ENCODE measurements at regions not wholly inside any gene's neighbourhood (a gene's known extent, or its start where the extent isn't known, plus 50 kb on each side); places are given as distances from the start of the nearest gene placed in this dataset.

DNA sequence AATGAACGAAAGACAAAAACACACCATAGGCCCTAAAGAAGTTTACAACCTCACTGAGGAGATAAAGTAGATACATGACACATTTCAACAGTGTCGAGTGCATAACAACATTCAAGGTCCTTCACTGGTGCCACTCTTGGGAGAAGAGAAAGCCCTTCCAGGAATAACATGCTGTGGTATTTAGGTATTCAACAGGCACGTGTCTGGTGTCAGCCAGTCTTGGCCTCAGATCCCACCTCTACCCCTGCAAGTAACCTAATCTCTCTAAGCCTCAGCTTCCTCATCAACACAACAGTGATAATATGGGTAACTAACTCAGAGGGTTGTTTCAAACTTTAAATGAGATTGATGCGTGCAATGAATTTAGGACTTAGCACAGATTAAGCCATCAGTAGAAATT, 235.0 kb upstream of the ZC3H12C start:
- no peak for DNase-seq (ENCODE audit: low read depth)

DNA sequence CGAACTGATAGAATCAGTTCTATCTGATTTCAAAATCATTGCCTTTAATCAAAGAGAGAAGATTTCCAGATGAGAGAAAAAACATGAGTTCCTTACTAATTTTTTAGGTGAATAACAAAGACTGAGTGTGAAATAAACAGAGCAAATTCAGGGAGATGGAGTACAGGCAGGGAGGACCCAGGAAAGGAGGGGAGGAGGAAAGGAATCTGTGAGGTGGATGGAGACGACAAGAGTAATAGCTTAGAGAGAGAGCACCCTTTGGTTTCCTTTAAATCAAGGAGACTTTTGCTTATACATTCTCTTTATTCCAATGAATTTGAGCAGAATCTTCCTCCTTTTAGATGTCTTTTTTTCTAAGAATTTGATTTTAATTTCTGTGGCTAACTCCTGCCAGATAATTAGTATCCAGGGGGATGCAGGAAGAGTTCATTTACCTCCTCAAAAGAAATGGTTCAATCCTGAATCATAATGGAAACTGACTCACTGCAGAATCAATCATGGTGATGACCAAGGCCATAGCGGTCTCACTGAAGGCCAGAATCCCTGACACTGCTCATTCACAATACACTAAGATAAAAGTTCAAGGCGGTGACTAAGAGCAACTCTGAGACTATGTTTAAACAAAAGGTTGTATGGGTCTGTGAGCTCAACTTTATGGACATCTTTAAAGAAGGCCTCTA, 234.0 kb upstream of the ZC3H12C start:
- peak; percentile 53 for DNase-seq (ENCODE audit: low read depth)

DNA sequence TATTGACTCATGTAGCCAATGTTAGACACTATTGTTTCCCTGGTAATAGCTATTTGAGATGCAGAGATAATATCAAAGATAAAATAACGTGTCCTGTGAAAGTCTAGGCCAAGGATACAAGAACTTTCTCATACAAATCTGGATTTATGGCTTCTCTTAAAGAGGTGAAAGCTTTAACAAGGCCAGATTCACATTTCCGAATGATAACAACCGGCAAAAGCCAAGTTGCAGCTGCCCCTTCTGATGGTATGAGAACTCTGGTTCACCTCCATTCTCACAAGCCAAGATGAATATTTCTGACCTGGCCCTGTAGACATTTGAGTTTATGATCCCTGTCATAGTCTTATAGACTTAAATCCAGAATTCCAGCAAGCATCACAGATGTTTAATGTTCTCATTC, 230.4 kb upstream of the ZC3H12C start:
- DNase-seq (ENCODE audit: low read depth): no peak

DNA sequence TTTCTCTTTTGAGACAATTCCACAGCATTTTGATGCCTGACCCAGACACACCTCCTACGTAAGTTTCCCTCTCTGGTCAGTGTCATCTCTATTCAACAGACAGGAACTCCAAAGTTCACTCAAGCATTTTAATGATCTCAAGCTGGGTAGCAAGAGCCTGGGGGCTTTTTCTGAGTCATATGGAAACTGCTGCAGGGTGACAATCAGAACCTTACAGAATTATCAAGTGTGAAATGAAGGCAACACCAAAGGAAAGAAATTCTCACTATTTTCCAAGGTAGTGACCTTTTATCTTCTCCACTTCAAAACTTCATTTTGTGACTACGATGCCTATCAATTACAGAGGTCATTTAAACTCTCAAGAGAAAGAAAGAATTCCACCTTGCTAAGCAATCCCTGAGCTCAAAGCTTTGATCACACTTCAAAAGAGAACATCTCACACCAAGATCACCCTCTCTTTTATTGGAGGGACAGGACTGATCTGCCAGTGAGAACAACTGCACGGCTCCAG, 229.0 kb upstream of the ZC3H12C start:
- DNase-seq (ENCODE audit: low read depth): no peak

DNA sequence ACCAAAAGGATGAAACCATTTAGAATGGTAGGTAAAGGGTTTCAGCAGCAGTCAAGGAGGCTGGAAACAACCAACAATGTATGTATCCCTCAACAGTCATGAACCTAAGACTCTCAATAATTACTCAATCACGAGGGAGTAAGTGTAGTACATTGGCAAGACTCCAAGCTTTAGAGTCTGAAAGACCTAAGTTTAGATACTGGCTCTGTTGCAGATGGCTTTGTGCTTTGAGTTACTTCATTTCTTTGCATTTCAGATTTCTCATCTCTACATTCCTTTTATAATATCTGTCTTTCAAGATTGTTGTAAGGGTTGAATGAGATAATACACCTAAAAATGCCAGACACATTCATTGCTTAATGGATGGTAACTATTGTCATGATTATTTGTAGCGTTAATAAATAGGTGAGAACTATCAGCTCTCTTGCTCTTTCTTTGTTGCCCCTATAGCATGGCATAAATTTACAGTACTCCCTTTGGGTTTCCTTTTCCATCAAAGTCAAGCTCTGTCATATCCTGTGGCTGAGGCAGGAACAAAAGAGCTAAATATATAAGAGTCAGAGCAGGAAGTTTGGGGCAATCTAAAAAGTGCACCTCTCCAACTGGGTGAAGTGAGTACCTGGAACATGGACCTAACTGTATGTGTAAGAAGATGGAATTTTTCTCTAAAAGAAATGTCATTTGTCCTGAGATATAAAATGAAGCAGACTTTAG, 228.2 kb upstream of the ZC3H12C start:
- peak; percentile 5 for DNase-seq (ENCODE audit: low read depth)

DNA sequence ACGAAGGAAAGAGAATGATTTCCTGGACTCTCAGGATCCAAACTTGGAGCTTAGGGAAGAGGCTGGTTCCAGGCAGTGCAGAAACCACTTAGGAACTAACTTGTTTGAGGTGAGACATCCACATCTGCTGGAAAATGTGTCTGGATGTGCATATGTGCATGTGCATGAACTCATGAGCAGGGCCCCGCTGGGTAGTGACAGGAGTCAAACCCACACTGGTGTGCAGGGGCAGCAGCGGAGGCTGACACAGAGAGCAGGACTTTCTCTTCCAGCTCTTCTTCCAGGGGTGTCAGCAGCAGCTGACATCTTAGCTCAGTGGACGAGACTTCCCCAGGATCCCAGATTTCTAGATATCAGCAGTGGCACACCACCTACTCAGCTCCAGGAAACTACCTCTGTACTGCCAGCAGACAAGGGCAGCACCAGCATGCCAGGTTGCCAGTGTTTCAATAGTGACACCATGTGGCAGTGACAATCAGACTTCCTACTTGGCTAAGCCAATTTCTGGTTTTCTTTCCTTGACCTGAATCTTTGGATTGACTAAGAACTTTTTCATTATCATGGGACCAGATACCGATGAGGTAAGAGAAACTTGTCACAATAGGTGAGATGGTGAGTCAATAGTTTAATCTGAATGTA, 227.5 kb upstream of the ZC3H12C start:
- peak; percentile 12 for DNase-seq (ENCODE audit: low read depth)

DNA sequence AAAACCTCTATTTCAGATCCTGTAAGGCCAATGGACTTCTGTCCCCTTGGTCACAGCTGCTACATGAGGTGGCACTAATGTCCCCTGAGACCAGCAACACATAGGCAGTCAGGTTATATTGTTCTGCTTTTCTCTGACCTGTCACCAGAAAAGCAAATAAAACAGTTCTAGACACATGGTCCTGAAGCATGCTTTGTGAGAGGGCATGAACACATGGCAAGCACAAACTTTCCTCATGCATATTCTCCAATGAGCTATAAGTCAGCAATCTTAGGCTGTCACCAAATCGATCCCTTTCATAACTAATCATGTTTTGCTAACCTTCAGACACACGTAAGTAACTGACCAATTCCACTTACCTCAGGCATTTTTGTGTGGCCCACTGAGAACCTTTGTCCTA, 225.4 kb upstream of the ZC3H12C start:
- no peak for DNase-seq (ENCODE audit: low read depth)

DNA sequence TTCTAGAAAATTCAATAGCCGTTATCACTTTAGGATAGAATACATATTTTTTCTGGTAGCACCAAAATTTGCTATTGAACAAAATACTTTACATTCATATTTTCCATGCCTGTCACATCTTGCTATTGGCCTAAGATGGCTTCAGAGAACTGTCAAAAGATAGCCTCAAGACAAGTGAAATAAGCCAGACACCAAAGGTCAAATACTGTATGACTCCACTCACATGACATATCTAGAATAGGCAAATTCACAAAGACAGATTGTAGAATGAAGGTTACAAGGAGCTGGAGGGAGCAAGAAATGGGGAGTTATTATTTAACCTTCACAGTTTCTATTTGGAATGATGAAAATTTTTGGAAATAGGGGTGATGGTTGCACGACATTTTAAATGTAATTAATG, 223.7 kb upstream of the ZC3H12C start:
- no peak for DNase-seq (ENCODE audit: low read depth)

DNA sequence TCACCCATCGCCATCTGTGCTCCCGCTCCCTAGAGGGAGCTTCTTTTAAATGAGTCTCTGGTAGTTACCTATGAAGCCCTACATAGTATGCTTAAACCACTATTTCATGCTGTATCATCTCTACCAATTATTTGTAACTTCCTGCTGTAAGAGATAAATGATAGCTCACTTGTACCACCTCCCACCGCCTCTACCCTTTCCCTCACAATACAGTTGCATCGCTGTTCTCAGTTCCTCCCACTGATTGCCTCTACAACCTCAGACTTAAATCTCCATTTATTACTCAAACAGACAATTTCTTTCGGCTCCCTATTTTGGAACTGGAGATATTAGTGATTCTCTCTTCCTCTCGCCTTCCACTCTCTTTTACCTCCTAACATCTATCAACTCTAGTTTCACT, 222.9 kb upstream of the ZC3H12C start:
- no peak for DNase-seq (ENCODE audit: low read depth)

DNA sequence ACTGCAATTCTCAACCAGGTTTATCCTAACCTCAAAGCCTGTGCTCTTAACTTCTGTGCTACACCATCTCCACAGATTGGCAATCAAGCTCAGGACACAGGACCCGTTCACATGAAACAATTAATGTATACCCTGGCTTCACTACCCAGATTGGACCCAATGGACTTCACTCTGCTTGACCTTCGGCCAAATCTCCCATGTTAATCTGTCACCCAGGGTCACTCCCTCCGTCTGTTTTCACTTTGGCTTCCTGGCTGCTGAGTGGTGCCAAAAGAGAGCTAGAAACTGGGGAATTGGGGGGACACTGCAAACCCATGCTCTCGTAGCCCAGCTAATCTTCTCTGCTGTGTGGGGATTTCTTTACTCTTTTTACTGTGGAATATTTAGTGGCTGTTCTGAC, 216.1 kb upstream of the ZC3H12C start:
- no peak for DNase-seq (ENCODE audit: low read depth)

DNA sequence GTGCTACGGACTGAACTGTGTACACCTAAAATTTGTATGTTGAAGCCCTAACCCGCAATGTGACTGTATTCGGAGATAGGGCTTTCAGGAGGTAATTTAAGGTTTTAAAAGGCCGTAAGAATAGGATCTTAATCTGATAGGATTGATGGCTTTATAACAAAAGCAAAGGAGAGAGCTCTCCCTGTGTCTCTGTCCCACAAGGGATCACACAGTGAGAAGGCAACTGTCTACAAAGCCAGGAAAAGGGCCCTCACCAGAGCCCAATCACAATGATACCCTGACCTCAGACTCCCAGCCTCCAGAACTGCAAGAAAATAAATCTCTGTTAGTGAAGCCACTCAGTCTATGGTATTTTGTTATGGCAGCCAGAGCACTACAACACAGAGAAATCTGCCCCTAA, 208.7 kb upstream of the ZC3H12C start:
- DNase-seq (ENCODE audit: low read depth): no peak

DNA sequence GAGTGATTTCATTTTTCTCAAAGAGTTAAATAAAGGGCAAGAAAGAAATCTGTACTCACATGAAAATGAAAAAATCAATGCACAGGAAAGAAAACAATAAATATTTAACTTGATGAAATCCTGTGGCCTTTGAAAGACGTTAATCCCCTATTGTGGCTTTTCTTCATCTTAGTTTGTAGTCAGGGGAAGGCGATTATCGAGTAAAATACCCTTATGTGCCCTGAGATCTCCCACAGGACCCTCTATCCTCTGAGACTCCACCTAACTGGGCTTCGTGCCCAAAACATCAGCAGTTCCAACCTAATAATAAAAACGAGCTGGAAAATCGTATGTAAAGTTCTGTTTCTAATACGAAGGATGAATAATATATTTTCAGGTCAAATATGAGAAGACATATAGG, 208.2 kb upstream of the ZC3H12C start:
- DNase-seq (ENCODE audit: low read depth): no peak

DNA sequence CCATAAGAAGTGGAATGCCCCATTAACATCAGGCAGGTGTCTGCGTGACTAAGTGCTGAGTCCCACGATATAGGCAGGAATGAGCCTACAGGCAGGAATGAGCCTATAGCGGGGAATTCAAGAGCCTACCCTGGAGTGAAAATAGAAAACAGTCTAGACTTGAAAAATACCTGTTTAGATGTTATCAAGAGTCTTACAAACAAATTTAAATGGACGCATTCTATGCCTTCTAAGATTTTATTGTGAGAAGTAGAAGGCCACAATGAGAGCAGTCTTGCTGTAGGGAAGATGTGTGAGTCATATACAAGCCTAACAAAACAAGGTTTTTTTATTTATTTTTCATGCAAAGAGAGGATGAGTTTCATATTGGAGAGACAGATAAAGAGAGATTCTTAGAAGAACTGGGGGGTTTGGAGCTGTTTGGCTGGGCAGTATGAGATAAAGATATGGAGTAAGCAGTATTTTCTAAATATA, 200.8 kb upstream of the ZC3H12C start:
- no peak for DNase-seq (ENCODE audit: low read depth)

DNA sequence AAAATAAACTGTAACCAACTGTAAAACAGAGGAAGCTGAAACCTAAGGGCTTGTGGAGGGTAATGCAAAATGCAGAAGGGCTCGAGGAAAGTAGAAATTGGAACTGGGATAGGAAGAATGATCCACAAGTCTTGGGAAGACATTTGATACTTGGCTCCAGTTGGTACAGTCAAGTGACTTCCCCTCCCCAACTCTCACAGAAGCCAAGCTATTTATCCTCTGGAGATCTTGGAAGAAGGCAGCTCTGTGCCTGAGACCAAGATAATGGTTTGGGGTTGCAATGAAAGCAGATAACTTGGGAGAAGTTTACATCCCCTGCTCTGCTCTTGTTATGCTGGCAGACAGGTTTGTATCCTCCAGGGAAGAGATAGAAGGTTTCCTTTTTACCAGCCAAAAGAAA, 198.9 kb upstream of the ZC3H12C start:
- DNase-seq (ENCODE audit: low read depth): peak; percentile 9

DNA sequence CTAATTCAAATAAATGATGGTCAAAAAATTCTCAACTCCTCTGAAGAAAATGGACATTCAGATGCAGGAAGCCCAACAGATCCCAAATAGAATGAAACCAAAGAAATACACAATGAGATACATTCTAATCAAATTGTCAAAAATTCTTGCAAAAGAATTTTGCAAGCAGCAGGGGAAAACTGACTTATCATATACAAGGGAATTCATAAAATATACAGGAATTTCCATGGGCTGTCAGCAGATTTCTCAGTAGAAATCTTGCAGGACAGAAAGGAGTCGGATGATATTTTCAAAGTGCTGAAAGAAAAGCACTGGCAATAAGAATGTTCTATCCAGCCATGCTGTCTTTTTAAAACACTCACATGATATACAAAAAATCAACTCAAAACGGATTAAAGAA, 194.6 kb upstream of the ZC3H12C start:
- DNase-seq (ENCODE audit: low read depth): no peak

DNA sequence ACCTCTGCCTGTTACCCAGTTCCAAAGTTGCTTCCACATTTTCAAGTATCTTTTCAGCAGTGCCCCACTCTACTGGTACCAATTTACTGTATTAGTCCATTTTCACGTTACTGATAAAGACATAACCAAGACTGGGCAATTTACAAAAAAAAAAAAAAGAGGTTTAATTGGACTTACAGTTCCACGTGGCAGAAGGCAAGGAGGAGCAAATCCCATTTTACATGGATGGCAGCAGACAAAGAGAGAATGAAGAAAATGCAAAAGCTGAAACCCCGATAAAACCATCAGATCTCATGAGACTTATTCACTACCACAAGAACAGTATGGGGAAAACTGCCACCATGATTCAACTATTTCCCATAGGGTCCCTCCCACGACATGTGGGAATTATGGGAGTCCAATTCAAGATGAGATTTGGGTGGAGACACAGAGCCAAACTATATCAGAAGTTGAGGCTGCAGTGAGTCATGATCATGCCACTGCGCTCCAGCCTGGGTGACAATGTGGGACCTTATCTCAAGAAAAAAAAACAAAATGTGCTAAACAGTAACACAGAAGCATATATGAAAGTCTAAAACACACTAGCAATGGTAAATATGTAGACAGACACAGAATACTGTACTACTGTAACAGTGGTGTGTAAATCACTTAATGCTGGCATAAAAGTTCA, 190.3 kb upstream of the ZC3H12C start:
- no peak for DNase-seq (ENCODE audit: low read depth)

DNA sequence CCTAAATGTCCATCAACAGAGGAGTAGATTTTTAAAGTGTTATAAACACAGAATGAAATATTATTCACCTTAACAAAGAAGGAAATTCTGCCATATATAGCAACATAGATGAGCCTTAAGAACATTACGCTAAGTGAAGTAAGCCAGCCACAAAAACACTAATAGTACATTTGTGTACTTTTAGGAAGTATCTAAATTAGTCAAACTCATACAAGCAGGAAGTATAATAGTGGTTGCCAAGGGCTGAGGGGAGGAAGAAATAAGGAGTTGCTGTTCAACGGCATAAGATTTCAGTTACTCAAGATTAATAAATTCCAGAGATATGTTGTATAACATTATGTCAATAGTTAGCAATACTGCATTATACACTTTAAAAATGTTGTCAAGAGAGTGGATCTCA, 181.7 kb upstream of the ZC3H12C start:
- no peak for DNase-seq (ENCODE audit: low read depth)

DNA sequence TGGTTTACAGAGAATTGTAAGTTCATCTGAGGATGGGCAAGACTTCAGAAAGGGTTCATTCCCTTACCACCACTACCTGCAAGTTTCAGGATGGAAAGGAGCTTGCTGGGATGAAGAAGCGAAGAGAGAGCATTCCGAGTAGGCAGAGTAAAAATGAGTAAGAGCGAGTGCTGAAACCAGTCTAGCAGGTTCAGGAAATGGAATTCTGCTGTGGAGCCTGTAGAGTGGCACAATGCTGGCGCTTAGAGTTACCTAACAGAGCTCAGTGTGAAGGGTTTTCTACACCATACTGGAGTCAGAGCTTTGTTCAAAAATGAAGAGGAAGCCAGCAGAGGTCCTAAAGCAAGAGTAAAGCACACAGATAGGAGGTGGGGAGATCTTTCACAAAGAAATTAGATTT, 179.2 kb upstream of the ZC3H12C start:
- DNase-seq (ENCODE audit: low read depth): no peak

DNA sequence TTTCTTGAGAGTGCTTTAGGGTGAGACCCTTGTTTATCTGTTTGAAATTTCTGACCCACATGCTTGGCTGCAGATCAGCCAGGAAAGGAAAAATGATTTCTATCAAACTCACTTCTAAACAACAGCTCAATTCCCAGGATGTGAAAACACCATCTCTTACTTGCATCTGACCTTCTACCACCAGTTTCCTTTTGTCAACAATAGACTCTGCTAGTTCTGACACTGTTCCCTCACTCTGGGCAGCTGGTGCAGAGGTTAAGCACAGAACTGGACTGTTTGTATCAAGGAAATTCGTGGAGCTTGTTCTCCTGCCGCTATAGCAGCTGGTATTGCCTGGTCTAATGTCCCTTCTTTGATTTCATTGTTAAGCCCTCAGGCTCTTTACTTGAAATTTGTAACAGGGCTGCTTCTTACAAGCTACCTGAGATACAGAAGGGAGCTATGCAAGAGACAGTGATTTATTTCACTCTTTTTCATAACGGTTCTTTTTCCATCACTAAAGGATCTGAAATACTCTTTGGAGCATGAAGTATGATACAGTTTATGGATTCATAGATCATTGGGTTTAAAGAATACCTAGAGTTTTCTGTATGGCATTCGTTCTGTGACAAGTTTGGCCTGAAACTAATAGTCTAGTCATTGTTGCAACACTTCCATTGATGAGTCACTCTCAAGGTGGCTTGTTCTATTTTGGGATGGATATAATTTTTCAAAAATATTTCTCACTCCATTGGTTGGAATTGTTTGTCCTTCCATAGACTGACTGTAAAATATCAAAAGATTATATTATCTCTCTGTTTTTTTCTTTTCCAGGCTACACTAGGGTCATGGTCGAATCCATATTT, 178.2 kb upstream of the ZC3H12C start:
- DNase-seq (ENCODE audit: low read depth): peak; percentile 50

DNA sequence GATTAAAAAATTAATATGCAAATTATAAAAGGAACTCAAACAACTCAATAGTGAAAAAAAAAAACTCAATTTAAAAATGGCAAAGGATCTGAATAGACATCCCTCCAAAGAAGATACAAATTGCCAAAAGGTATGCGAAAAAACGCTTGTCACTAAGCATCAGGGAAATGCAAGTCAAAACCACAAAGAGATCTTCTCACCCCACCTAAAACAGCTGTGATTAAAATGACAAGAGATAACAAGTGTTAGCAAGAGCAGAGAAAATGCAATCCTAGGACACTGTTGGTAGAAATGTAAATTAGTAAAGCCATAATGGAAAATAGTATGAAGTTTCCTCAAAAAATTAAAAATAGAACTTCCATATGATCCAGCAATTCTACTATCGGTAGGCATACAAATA, 166.3 kb upstream of the ZC3H12C start:
- DNase-seq (ENCODE audit: low read depth): no peak

DNA sequence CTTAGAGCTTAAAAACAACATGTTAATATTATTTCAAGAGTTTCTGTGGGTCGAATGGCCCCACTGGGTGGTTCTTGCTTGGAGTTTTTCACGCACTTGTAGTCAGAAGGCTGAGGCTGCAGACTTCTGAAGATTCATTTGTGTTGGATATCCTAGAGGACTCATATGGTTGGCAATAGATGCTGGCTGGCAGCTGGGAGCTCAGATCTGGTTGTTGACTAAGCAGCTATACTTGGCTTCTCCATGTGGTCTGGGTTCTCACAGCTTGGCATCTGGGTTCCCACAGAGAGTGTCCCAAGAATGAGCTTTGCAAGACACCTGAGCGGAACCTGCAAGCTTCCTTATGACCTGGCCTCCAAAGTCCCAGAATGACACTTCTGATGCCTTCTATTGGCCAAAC, 163.9 kb upstream of the ZC3H12C start:
- no peak for DNase-seq (ENCODE audit: low read depth)

Measured in LHCN-M2 (cell line).